Endodermal cell (in vitro differentiated cells): ENCODE measurements at regions not wholly inside any gene's neighbourhood (a gene's known extent, or its start where the extent isn't known, plus 50 kb on each side); places are given as distances from the start of the nearest gene placed in this dataset.

Experiments
- DNase-seq: peaks from one replicate; pipeline ENCODE4 v3.0.0-alpha.2; 2017
- H3K27ac ChIP-seq: 2 replicates; pipeline ENCODE4 v1.5.1; 2013; ENCODE audit warnings: mild to moderate bottlenecking, low read depth, low read length, moderate library complexity
- H3K27me3 ChIP-seq: 2 replicates; pipeline ENCODE4 v1.6.1; 2013; ENCODE audit warnings: mild to moderate bottlenecking, low read length, moderate library complexity; ENCODE audit not compliant: insufficient read depth, control insufficient read depth, poor library complexity, severe bottlenecking
- H3K36me3 ChIP-seq: 2 replicates; pipeline ENCODE4 v1.7.0; 2013; ENCODE audit warnings: mild to moderate bottlenecking, low read length, moderate library complexity; ENCODE audit not compliant: control insufficient read depth, insufficient read depth
- H3K4me1 ChIP-seq: one replicate; pipeline ENCODE4 v1.7.0; 2013; ENCODE audit warnings: low read length; ENCODE audit not compliant: control insufficient read depth, insufficient read depth
- H3K4me3 ChIP-seq: 2 replicates; pipeline ENCODE4 v1.5.1; 2013; ENCODE audit warnings: mild to moderate bottlenecking, low read length, moderate library complexity
- H3K9ac ChIP-seq: 2 replicates; pipeline ENCODE4 v1.6.1; 2013; ENCODE audit warnings: mild to moderate bottlenecking, low read length, moderate library complexity; ENCODE audit not compliant: poor library complexity, severe bottlenecking; ENCODE audit errors: extremely low read depth
- H3K9me3 ChIP-seq: 2 replicates; pipeline ENCODE4 v1.6.1; 2013; ENCODE audit warnings: mild to moderate bottlenecking, low read length, moderate library complexity; ENCODE audit not compliant: control insufficient read depth
- H3K27ac Mint-ChIP-seq: 2 replicates; pipeline ENCODE4 v1.8.0; 2020; ENCODE audit warnings: mixed read lengths
- H3K27me3 Mint-ChIP-seq: 2 replicates; pipeline ENCODE4 v1.8.0; 2021; ENCODE audit warnings: mild to moderate bottlenecking, mixed read lengths; ENCODE audit not compliant: insufficient read depth
- H3K36me3 Mint-ChIP-seq: 2 replicates; pipeline ENCODE4 v1.8.0; 2020; ENCODE audit warnings: low read depth, mixed read lengths
- H3K4me1 Mint-ChIP-seq: 2 replicates; pipeline ENCODE4 v1.8.0; 2020; ENCODE audit warnings: mixed read lengths
- H3K4me3 Mint-ChIP-seq: 2 replicates; pipeline ENCODE4 v1.8.0; 2020; ENCODE audit warnings: mild to moderate bottlenecking, moderate library complexity, mixed read lengths
- H3K9me3 Mint-ChIP-seq: 2 replicates; pipeline ENCODE4 v1.8.0; 2020; ENCODE audit warnings: mild to moderate bottlenecking, mixed read lengths
- CTCF ChIP-seq: fragments of 200-600 bp; sonication (generic); conservative IDR thresholded peaks from 2 replicates; pipeline ENCODE4 v1.5.0; 2021; ENCODE audit warnings: antibody characterized with exemption, mild to moderate bottlenecking
- WGBS, 2 experiments: methylation state at CpG; one replicate each; pipeline versions ENCODE4 v1.1.5 to v1.1.7; 2013; ENCODE audit warnings: missing lambda C conversion rate in 2 of 2, mixed read lengths in 1 of 2; ENCODE audit not compliant: insufficient coverage in 1 of 2, insufficient read length in 1 of 2; 5-methylcytosine and 5-hydroxymethylcytosine counted together

GRCh38 chr17:63262751-63263476 is 183.2 kb downstream of the CYB561 start:
- H3K4me3 ChIP-seq, result no peak overlapping the region
- H3K9ac ChIP-seq, result no peak overlapping the region
- Mint-ChIP-seq H3K27ac (no peak overlapping the region), H3K4me3 (no peak overlapping the region), H3K36me3 (no peaks in the 10 kb centered on the region), H3K9me3 (no peaks in the 10 kb centered on the region), H3K27me3 (no peaks in the 10 kb centered on the region), H3K4me1 (no peaks in the 10 kb centered on the region)
- DNase-seq, result no peak
- no peaks in the 10 kb centered on the region for H3K4me1 ChIP-seq
- H3K36me3 ChIP-seq, result no peaks in the 10 kb centered on the region
- no peaks in the 10 kb centered on the region for H3K9me3 ChIP-seq
- no peaks in the 10 kb centered on the region for H3K27me3 ChIP-seq
- no peak overlapping the region for H3K27ac ChIP-seq
- 88% methylated on average over 3 of the region's 5 CpGs; no CpG with 5 or more reads in 1 of the 2 experiments for WGBS, 2 experiments
- TF ChIP-seq CTCF, result no peak

- peaks cover 10% of the 10 kb centered on the region for H3K27me3 ChIP-seq
- no peaks in the 10 kb centered on the region for H3K9me3 ChIP-seq
- no peaks in the 10 kb centered on the region for H3K9me3 Mint-ChIP-seq
- no peak overlapping the region for H3K27ac ChIP-seq
- no peaks in the 10 kb centered on the region for H3K36me3 Mint-ChIP-seq
- no peak overlapping the region for H3K9ac ChIP-seq
- no peak overlapping the region for H3K4me3 ChIP-seq
- DNase-seq, result no peak
- TF ChIP-seq CTCF, result no peak
- no peaks in the 10 kb centered on the region for H3K4me1 ChIP-seq
- no peaks in the 10 kb centered on the region for H3K27me3 Mint-ChIP-seq
- no peaks in the 10 kb centered on the region for H3K36me3 ChIP-seq
- H3K4me1 Mint-ChIP-seq, result peaks cover 6% of the 10 kb centered on the region
- no peak overlapping the region for H3K27ac Mint-ChIP-seq
- H3K4me3 Mint-ChIP-seq, result no peak overlapping the region
These were observed 180.6 kb downstream of the CYB561 start for GRCh38 chr17:63265526-63265925.

GRCh38 chr17:63267846-63268245 is 178.3 kb downstream of the CYB561 start:
- 90 to 91% methylated on average over 2 to 4 of the region's 4 CpGs for WGBS, 2 experiments
- TF ChIP-seq CTCF, result no peak
- no peak for DNase-seq
- Mint-ChIP-seq H3K27ac (no peak overlapping the region), H3K4me3 (no peak overlapping the region), H3K9me3 (no peaks in the 10 kb centered on the region), H3K27me3 (no peaks in the 10 kb centered on the region), H3K36me3 (no peaks in the 10 kb centered on the region), H3K4me1 (peaks cover 6% of the 10 kb centered on the region)
- H3K27ac ChIP-seq, result no peak overlapping the region
- H3K4me3 ChIP-seq, result no peak overlapping the region
- no peaks in the 10 kb centered on the region for H3K36me3 ChIP-seq
- no peak overlapping the region for H3K9ac ChIP-seq
- H3K27me3 ChIP-seq, result peaks cover 10% of the 10 kb centered on the region
- H3K4me1 ChIP-seq, result no peaks in the 10 kb centered on the region
- H3K9me3 ChIP-seq, result peaks cover 5% of the 10 kb centered on the region
